ENCODE measurements at regions not wholly inside any gene's neighbourhood (a gene's known extent, or its start where the extent isn't known, plus 50 kb on each side); places are given as distances from the start of the nearest gene placed in this dataset.

- Histone ChIP-seq H3K36me3 (no peaks in the 10 kb centered on the region), H3K27ac (no peak overlapping the region), H3K9me3 (no peaks in the 10 kb centered on the region), H3K27me3 (no peaks in the 10 kb centered on the region), H3K4me3 (no peak overlapping the region), H3K4me1 (no peaks in the 10 kb centered on the region)
- ATAC-seq = peak in 1 of 4 donors; percentile 19
- no peak for FAIRE-seq
- TF ChIP-seq, protein P1, sequence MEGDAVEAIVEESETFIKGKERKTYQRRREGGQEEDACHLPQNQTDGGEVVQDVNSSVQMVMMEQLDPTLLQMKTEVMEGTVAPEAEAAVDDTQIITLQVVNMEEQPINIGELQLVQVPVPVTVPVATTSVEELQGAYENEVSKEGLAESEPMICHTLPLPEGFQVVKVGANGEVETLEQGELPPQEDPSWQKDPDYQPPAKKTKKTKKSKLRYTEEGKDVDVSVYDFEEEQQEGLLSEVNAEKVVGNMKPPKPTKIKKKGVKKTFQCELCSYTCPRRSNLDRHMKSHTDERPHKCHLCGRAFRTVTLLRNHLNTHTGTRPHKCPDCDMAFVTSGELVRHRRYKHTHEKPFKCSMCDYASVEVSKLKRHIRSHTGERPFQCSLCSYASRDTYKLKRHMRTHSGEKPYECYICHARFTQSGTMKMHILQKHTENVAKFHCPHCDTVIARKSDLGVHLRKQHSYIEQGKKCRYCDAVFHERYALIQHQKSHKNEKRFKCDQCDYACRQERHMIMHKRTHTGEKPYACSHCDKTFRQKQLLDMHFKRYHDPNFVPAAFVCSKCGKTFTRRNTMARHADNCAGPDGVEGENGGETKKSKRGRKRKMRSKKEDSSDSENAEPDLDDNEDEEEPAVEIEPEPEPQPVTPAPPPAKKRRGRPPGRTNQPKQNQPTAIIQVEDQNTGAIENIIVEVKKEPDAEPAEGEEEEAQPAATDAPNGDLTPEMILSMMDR (IDR thresholded peaks at IDR 0.05) = no peak
- no peak for DNase-seq
- WGBS, 2 donors = 0% methylated on average over 1 of the region's 1 CpG
- intact Hi-C loops (cut with DNase I) = no loop called here
Observed at GRCh38 chr9:11257992-11258391, 645.2 kb upstream of the PTPRD start.

DNA sequence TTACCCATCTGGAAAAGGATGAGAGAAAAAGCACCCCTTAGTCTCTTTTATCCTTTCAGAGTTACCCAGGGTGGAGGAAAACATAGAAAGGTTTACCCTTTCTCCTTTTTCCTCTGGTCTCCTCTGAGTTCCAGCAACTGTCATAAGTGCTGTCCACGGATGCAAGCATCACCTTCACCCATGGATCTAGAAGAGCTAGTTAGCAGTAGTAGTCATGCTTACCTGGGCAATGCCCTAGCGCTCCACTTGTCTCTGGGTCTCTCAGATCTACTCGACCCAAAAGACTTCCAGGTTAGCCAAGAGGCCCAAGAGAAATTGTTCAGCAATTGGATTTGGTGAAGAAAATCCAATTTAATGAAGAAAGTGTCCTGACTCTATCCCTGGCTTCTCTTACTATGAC, 656.2 kb upstream of the PTPRD start:
- 55 to 57% methylated on average over 3 of the region's 3 CpGs for WGBS, 2 donors
- no peak overlapping the region for H3K4me3 ChIP-seq
- H3K9me3 ChIP-seq = no peaks in the 10 kb centered on the region
- H3K36me3 ChIP-seq = no peaks in the 10 kb centered on the region
- no peak for ATAC-seq
- H3K27ac ChIP-seq = no peak overlapping the region
- FAIRE-seq = no peak
- intact Hi-C loops (cut with DNase I) = no loop called here
- H3K27me3 ChIP-seq = no peaks in the 10 kb centered on the region
- DNase-seq = no peak
- no peaks in the 10 kb centered on the region for H3K4me1 ChIP-seq
- TF ChIP-seq, protein P1 (IDR thresholded peaks at IDR 0.05) = no peak

DNA sequence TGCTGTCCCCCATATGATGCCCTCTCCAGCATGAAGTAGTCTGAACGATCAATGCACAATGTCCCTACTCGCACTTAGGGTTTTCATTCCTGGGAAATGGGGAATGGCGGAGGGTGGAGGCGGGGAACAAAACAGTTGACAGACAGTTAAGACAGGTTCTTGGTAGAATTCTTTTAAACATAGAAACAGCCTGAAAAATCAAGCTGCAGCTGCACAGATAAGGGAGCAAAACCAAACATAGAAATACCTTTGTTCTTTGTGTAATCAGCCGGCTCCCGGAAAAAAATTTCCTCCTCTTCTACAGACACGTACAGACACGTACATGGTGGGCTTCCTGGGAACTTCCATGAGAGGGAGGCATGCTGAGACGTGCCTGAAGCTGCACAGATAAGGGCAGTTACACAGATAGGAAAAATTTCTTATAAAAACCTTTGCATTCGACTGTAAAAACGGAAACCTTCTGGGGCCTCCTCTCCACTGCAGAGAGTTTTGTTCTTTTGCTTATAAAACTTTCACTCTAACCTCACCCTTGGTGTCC, 662.4 kb upstream of the PTPRD start:
- H3K27me3 ChIP-seq = no peaks in the 10 kb centered on the region
- TF ChIP-seq, protein P1 (IDR thresholded peaks at IDR 0.05) = no peak
- no peaks in the 10 kb centered on the region for H3K36me3 ChIP-seq
- no peaks in the 10 kb centered on the region for H3K9me3 ChIP-seq
- peak overlapping the region in 1 of 4 donors; percentile 34 for H3K27ac ChIP-seq
- FAIRE-seq (no peak), ATAC-seq (peak; percentile 40 to 94 (median 88)), DNase-seq (peak in 2 of 6 donors; percentile 5 to 25)
- WGBS, 2 donors = 14 to 16% methylated on average over 11 of the region's 11 CpGs
- peak overlapping the region in 2 of 4 donors; percentile 6 to 15 for H3K4me3 ChIP-seq
- intact Hi-C loops (cut with DNase I) = no loop called here
- H3K4me1 ChIP-seq = no peaks in the 10 kb centered on the region

- no peaks in the 10 kb centered on the region for H3K9me3 ChIP-seq
- no peaks in the 10 kb centered on the region for H3K36me3 ChIP-seq
- no peaks in the 10 kb centered on the region for H3K4me1 ChIP-seq
- intact Hi-C loops (cut with DNase I) = no loop called here
- DNase-seq (peak in 2 of 6 donors; percentile 22 to 37), ATAC-seq (peak in 1 of 4 donors; percentile 39), FAIRE-seq (no peak)
- H3K4me3 ChIP-seq = no peak overlapping the region
- TF ChIP-seq, protein P1 (IDR thresholded peaks at IDR 0.05) = no peak
- no peaks in the 10 kb centered on the region for H3K27me3 ChIP-seq
- H3K27ac ChIP-seq = no peak overlapping the region
- 83 to 84% methylated on average over 2 of the region's 2 CpGs for WGBS, 2 donors
Observed at GRCh38 chr9:11312966-11313365, 700.2 kb upstream of the PTPRD start.

GRCh38 chr9:11318946-11319345, 706.1 kb upstream of the PTPRD start:
- no peak for FAIRE-seq
- no peak for ATAC-seq
- Histone ChIP-seq H3K4me1 (no peaks in the 10 kb centered on the region), H3K36me3 (no peaks in the 10 kb centered on the region), H3K4me3 (no peak overlapping the region), H3K27ac (no peak overlapping the region), H3K27me3 (no peaks in the 10 kb centered on the region), H3K9me3 (no peaks in the 10 kb centered on the region)
- intact Hi-C loops (cut with DNase I) = no loop called here
- WGBS, 2 donors = 38 to 44% methylated on average over 1 of the region's 1 CpG
- TF ChIP-seq, protein P1 (IDR thresholded peaks at IDR 0.05) = no peak
- no peak for DNase-seq

Data from pancreas (tissue), 10 donors.